SJCRH30 (cell line): ENCODE measurements at regions not wholly inside any gene's neighbourhood (a gene's known extent, or its start where the extent isn't known, plus 50 kb on each side); places are given as distances from the start of the nearest gene placed in this dataset.
"Not testable (repeated sequence)": the region's sequence is repeated elsewhere in the genome, so short reads cannot be mapped to it uniquely, and the experiment has no call there.

ENCODE experiments used
- DNase-seq, 2 experiments: peaks; one replicate each; pipeline ENCODE4 v3.0.0-alpha.2; 2015 to 2020
- H3K27ac ChIP-seq: fragments of 250-450 bp; sonication (Bioruptor Pico); 2 replicates; pipeline ENCODE4 v1.5.1; 2020; ENCODE audit warnings: mild to moderate bottlenecking, moderate library complexity
- H3K27me3 ChIP-seq: fragments of 250-450 bp; sonication (Bioruptor Pico); 2 replicates; pipeline ENCODE4 v1.5.1; 2020; ENCODE audit warnings: mild to moderate bottlenecking, moderate library complexity
- H3K36me3 ChIP-seq: fragments of 250-450 bp; sonication (Bioruptor Pico); 2 replicates; pipeline ENCODE4 v1.5.1; 2020; ENCODE audit warnings: mild to moderate bottlenecking, moderate library complexity
- H3K4me1 ChIP-seq: fragments of 250-450 bp; sonication (Bioruptor Pico); 2 replicates; pipeline ENCODE4 v1.5.1; 2020; ENCODE audit warnings: mild to moderate bottlenecking, moderate library complexity
- H3K4me3 ChIP-seq: fragments of 250-450 bp; sonication (Bioruptor Pico); 2 replicates; pipeline ENCODE4 v1.5.1; 2020; ENCODE audit warnings: mild to moderate bottlenecking, moderate library complexity
- H3K9me3 ChIP-seq: fragments of 250-450 bp; sonication (Bioruptor Pico); replicated peaks from 2 replicates; pipeline ENCODE4 v1.5.1; 2020; ENCODE audit warnings: mild to moderate bottlenecking, moderate library complexity

GRCh38 chr22:25477358-25477757 is 87.1 kb upstream of the GRK3 start:
- H3K27me3 ChIP-seq, result no peaks in the 10 kb centered on the region
- H3K36me3 ChIP-seq, result no peaks in the 10 kb centered on the region
- peaks cover 10% of the 10 kb centered on the region for H3K4me1 ChIP-seq
- 0 out of 2 replicates have a peak, but pooled peaks cover 6% of the 10 kb centered on the region for H3K9me3 ChIP-seq
- no peak for DNase-seq
- H3K4me3 ChIP-seq, result no peak overlapping the region
- H3K27ac ChIP-seq, result no peak overlapping the region

- DNase-seq, result no peak
- no peaks in the 10 kb centered on the region for H3K27me3 ChIP-seq
- H3K27ac ChIP-seq, result no peak overlapping the region
- H3K36me3 ChIP-seq, result no peaks in the 10 kb centered on the region
- 0 out of 2 replicates have a peak, but pooled peaks cover 6% of the 10 kb centered on the region for H3K9me3 ChIP-seq
- H3K4me1 ChIP-seq, result peaks cover 11% of the 10 kb centered on the region
- H3K4me3 ChIP-seq, result no peak overlapping the region
Observed at GRCh38 chr22:25478111-25478510, 86.4 kb upstream of the GRK3 start.

- Histone ChIP-seq H3K9me3 (0 out of 2 replicates have a peak, but pooled peaks cover 6% of the 10 kb centered on the region), H3K27ac (no peak overlapping the region), H3K27me3 (no peaks in the 10 kb centered on the region), H3K36me3 (no peaks in the 10 kb centered on the region), H3K4me3 (no peak overlapping the region), H3K4me1 (peaks cover 12% of the 10 kb centered on the region)
- DNase-seq, result no peak
Observed at GRCh38 chr22:25478528-25478927, 85.9 kb upstream of the GRK3 start.

- not testable (repeated sequence) for DNase-seq, H3K27me3 ChIP-seq, H3K36me3 ChIP-seq, H3K4me3 ChIP-seq, H3K27ac ChIP-seq, H3K4me1 ChIP-seq, H3K9me3 ChIP-seq
Observed at GRCh38 chr22:25480868-25481267, 83.6 kb upstream of the GRK3 start.

GRCh38 chr22:25482091-25482760 is 82.2 kb upstream of the GRK3 start:
- H3K9me3 ChIP-seq, result 0 out of 2 replicates have a peak, but pooled peaks cover 6% of the 10 kb centered on the region
- no peak for DNase-seq
- H3K36me3 ChIP-seq, result no peaks in the 10 kb centered on the region
- H3K4me3 ChIP-seq, result no peak overlapping the region
- no peaks in the 10 kb centered on the region for H3K27me3 ChIP-seq
- peaks cover 14% of the 10 kb centered on the region for H3K4me1 ChIP-seq
- no peak overlapping the region for H3K27ac ChIP-seq

- Histone ChIP-seq H3K4me1 (peaks cover 18% of the 10 kb centered on the region), H3K27me3 (no peaks in the 10 kb centered on the region), H3K4me3 (no peak overlapping the region), H3K36me3 (no peaks in the 10 kb centered on the region), H3K27ac (no peak overlapping the region), H3K9me3 (0 out of 2 replicates have a peak, but pooled peaks cover under 1% of the 10 kb centered on the region)
- peak in 1 of 2 experiments; percentile 64 for DNase-seq
Observed at GRCh38 chr22:25482868-25483639, 81.4 kb upstream of the GRK3 start.

GRCh38 chr22:25483931-25484330 is 80.5 kb upstream of the GRK3 start:
- Histone ChIP-seq H3K4me3 (no peak overlapping the region), H3K4me1 (peaks cover 27% of the 10 kb centered on the region), H3K27ac (no peak overlapping the region), H3K27me3 (no peaks in the 10 kb centered on the region), H3K36me3 (no peaks in the 10 kb centered on the region), H3K9me3 (no peaks in the 10 kb centered on the region)
- no peak for DNase-seq

- H3K36me3 ChIP-seq, result no peaks in the 10 kb centered on the region
- peaks cover 30% of the 10 kb centered on the region for H3K4me1 ChIP-seq
- DNase-seq, result no peak
- H3K27me3 ChIP-seq, result no peaks in the 10 kb centered on the region
- H3K27ac ChIP-seq, result no peak overlapping the region
- no peak overlapping the region for H3K4me3 ChIP-seq
- H3K9me3 ChIP-seq, result no peaks in the 10 kb centered on the region
Observed at GRCh38 chr22:25484521-25485315, 79.8 kb upstream of the GRK3 start.

- Histone ChIP-seq H3K4me1 (peaks cover 30% of the 10 kb centered on the region), H3K27ac (peak overlapping the region; percentile 6), H3K36me3 (no peaks in the 10 kb centered on the region), H3K27me3 (no peaks in the 10 kb centered on the region), H3K9me3 (no peaks in the 10 kb centered on the region), H3K4me3 (no peak overlapping the region)
- peak; percentile 55 to 75 for DNase-seq
Observed at GRCh38 chr22:25485626-25486545, 78.6 kb upstream of the GRK3 start.

GRCh38 chr22:25487508-25487907 is 77.0 kb upstream of the GRK3 start:
- Histone ChIP-seq H3K27ac (no peak overlapping the region), H3K4me1 (peaks cover 34% of the 10 kb centered on the region), H3K4me3 (no peak overlapping the region), H3K36me3 (no peaks in the 10 kb centered on the region), H3K9me3 (no peaks in the 10 kb centered on the region), H3K27me3 (no peaks in the 10 kb centered on the region)
- DNase-seq, result no peak

GRCh38 chr22:25488244-25489020 is 76.0 kb upstream of the GRK3 start:
- no peaks in the 10 kb centered on the region for H3K36me3 ChIP-seq
- H3K4me3 ChIP-seq, result no peak overlapping the region
- peaks cover 41% of the 10 kb centered on the region for H3K4me1 ChIP-seq
- DNase-seq, result peak; percentile 88 to 94
- no peak overlapping the region for H3K27ac ChIP-seq
- no peaks in the 10 kb centered on the region for H3K9me3 ChIP-seq
- H3K27me3 ChIP-seq, result no peaks in the 10 kb centered on the region

GRCh38 chr22:25489947-25490346 is 74.5 kb upstream of the GRK3 start:
- H3K4me1 ChIP-seq, result peaks cover 55% of the 10 kb centered on the region

GRCh38 chr22:25490896-25491295 is 73.6 kb upstream of the GRK3 start:
- no peak for DNase-seq
- Histone ChIP-seq H3K4me1 (peaks cover 55% of the 10 kb centered on the region), H3K9me3 (no peaks in the 10 kb centered on the region), H3K27me3 (no peaks in the 10 kb centered on the region), H3K27ac (no peak overlapping the region), H3K4me3 (no peak overlapping the region), H3K36me3 (no peaks in the 10 kb centered on the region)

More at GRCh38 chr22:25489947-25490346, 74.5 kb upstream of the GRK3 start:
- Histone ChIP-seq H3K27ac (no peak overlapping the region), H3K36me3 (no peaks in the 10 kb centered on the region), H3K9me3 (no peaks in the 10 kb centered on the region), H3K27me3 (no peaks in the 10 kb centered on the region), H3K4me3 (no peak overlapping the region)
- DNase-seq, result no peak
